ENCODE measurements at regions not wholly inside any gene's neighbourhood (a gene's known extent, or its start where the extent isn't known, plus 50 kb on each side); places are given as distances from the start of the nearest gene placed in this dataset.
"Not testable (repeated sequence)": the region's sequence is repeated elsewhere in the genome, so short reads cannot be mapped to it uniquely, and the experiment has no call there.

DNA sequence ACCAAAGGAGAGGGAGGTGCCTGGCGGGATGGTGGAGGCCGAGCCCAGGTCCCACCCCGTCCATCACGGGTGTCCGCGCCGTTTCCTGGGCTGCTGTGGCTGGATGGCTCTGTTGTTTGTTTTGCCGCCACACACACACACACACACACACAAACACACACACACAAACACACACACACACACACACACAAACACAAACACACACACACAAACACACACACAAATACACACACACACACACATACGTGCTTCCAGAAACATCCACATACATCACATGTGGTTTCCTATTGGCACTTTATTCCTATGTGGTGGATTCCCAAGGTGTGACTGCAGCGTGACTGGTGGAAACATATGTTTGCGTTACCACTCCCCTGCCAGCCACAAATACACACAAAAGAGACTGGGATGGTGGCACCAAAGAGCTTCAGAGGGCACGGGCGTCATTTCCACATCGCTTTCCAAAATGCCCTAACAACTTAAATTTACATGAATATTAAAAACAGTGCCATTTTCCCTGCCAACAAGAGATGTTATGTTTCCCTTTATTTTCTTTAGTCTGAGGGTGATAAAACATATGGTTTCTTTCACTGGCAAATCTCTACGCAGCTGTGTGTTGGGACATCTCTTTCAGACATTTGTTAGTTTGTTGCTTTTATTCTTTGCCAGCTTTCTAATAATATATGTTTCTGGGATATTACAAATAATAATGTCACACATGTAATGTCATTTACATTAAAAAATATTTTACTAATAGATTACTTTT is 356.8 kb downstream of the BRD1 start:
- FAIRE-seq, result no peak

DNA sequence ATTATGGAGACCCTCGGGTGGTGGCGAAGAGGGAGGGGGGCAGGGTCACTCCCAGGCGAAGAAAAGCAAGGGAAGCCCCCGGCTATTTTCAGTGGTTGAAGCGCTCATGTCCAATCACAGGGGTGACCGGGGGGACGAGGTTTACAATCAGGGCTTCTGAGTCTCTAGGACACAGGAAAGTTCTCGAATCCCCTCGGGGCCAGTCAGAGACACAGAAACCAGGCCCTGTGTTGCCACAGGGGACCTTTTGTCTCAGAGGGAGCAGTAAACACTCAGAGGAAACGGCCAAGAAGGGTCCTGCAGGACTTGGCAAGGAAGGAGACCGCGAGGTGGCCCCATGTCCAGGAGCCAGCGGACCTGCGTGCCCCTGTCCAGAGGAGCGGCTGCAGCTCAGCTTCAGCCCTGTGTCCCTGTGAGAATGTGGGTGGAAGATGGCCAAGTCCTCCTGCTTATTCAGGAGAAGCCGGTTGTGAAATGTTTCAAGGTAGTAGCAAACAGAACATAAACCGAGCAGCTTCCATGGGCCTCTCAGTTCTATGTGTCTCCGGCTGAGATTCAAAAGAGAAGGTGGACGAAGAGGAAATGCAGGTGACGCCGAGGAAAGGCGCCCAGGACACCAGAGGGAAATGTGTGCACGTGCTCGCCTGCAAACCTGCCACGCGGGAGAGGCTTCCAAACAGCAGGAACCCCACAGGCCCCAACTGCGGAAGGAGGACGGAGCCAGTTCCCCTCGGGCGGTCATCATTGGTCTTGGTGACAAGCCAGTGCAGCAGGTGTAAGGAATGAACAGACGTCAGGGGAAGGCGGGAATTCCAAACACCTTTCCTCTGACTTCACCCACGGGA is 357.6 kb downstream of the BRD1 start:
- no peak for FAIRE-seq

DNA sequence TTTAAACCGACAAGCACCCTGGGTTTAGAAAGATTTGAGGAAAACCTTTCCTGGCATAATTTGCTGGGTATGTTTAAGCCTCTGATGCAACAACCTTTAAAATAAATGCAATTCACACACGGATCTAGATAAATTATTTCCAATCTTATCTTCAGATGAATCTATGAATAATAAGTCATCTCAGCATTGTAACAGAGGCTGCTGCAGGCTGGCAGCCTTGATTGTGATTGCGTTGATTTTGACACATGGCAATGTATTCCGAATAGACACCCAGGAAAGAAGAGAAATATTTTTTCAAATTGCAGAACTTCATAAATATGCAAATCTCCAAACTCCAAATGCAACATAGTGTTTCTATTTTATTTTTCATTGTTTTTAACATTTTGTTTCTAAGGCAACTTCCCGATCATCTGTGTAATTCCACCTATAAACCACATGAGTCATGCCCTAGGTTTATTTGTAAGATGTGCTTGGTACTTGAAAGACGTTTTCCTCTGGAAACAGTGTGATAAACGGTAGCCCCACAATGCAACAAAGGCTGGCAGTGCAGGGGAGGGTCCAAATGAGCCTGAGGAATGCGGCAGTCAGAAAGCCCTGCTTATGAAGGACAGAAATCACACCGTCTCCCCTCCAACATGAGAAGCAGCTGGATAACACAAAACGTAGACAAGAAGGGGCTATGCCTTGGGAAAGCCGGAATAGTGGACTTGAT is 359.0 kb downstream of the BRD1 start:
- no peak for FAIRE-seq

DNA sequence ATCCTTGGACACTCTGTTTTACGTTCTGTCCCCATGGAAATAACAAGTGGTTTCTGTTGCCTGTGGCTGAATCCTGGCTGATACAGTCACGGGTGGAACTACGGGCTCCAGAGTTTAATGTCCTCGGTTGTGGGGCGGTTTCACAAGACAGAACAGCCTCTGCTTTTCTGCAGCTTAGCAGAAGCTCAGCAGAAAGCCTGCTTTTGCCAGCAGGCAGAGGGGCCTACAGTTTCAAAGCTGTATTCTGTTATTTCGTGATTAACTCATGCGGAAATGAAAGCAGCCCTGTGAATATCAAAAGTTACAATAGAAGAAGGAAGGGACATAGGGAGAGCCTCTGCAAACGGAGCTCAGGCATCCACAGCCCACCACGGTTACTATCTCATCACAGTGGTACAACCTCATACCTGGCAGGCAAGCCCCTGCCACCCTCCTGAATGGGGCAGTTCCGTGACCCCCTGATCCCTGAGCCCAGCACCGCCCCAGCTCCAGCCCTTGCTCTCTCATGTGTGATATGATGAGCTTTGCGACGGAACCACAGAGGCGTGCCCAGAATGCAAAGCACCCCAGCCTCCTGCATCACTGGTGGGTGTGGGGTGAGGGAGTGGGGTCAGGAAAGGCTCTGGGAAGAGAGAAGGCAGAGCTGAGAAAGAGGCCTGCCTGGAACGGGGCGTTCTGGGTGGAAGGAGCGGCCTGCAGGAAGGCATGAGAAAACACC is 360.6 kb downstream of the BRD1 start:
- no peak for FAIRE-seq

DNA sequence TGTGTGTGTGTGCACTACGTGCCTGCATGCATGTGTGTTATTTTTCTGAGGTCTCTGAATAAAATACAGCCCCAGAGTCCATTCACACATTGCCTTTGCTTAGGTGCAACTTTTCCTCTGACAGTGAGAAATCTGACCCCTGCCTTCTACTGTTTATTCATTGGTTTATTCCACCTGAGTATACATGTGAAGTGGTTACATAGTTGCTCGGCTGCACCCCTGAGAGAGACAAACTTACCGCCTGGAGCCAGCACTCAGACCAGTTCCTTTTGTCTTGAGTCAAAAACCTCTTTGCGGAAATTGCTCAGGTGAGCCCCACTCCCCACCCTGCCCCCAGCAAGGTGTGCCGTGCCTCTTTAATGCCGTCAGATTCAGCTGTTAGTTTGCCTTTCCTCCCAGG is 363.6 kb downstream of the BRD1 start:
- no peak for FAIRE-seq

DNA sequence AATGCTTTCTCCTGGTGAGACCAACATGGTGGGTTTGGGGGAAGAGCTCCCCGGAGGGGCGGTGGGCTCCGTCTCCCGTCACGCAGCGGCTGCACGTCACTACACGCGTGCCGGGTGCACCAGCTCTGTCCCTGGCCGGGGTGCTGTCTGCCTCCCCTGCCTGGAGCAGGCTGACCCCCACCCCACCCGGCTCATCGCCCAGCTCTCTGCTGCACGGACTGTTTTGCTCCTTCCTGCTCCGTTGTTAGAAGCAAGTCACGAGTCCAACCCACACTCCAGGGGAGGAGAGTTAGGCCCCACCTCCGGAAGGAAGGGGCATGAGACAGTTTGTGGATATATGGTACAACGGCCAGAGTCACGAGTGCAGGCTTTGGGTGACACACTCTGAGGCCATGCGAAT is 364.9 kb downstream of the BRD1 start:
- FAIRE-seq, result no peak

DNA sequence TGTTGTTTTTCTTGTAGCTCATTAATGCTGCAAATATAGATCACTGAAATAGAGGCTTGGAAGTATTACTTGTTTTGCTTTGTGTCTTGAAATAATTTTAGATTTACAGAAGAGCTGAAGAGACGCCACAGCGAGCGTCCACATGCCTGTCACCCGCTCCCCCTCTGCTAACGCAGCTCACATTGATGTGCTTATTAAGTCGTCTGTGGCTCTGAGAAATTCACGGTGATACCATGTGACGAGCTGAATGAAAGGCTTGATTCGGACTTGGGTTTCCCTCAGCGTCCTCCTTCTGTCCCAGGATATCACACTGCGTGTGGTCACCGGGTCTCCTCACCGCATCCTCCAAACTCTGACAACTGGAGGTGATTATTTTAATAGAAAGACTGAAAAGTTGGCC is 365.4 kb downstream of the BRD1 start:
- no peak for FAIRE-seq

DNA sequence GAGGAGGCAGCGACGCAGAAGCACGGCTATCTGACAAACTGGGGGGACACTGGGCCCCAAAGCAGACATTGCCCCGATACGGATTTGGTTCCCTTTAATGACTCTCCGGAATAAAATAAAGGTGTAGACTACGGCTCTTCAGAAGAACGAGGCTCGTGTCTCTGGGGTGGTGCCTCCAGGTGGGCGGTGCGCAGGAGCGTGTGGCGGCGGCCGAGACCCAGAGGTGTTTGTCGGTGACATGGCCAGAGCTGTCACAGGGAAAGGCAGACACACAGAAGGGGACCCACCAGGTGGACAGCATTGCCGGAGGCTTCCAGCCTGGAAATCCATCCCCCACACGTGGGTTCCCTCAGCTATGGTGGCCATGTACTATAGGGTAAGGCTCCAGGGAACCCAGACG is 366.0 kb downstream of the BRD1 start:
- FAIRE-seq, result no peak

DNA sequence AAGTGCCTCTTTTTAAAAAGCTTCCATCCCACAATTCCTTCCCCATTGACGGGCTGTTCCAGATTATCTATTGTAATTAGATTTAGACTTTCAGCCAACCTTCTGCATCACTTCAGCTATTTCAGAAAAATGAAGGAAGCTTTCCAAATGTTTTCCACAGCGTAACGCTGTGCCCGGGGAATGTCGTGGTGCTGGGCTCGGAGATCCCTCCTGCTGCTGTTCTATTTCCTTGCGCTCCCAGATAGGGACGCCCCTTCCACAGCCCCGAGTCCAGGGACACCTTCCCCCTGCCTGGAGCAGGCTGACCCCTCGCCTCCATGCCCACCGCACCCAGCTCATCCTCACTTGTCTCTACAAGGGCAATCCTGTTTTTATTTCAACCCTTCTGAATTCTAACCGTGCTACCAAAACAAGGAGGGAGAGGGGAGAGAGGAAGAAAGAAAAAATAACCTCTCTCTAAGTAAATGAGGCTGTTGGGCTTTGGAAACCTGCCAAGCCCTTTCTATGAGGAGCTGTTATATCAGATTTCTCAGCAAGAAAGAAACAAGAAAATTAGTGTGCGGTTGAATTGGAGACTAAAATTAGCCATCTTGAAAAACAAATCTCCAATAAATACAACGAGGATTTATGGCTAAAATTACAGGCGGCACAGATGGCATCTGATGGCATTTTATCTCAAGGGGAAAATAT is 366.9 kb downstream of the BRD1 start:
- no peak for FAIRE-seq

DNA sequence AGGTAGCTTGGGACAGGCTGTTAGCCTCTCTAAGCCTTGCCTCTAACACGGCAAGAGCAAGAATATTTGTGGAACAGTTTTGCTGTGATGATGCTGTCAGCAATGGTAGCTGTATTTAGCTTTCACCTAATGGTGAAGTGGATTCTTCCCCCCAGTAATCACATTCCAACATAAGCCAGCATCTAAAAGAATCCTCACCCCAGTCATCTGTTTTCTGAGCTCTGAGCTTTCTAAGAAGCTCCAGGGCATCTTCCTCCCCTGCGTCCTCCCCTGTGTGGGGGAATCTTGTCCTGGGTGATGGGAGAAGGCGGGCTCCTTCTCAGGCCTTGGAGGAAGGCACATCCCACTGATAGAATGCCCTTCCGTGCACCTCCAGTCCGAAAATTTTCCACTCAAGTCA is 367.6 kb downstream of the BRD1 start:
- FAIRE-seq, result no peak

DNA sequence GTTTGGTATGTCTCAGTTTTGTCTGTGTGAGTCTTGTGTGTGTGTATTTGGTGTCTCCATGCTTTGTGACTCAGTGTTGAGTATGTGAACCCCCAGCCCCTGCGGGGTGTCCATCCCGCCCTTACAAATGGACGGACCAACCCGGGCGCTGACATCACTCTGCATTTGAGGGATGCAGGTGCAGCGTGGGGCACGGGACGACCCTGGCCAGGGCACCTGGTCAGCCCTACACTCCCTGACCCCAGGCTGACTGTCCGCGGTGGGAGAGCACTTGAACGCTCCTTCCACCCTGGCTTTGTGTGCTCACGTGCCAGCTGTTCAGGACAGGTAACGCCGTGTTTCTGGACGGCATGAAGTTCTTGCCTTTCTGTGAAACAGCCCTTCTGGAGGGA is 369.0 kb downstream of the BRD1 start:
- no peak for FAIRE-seq

DNA sequence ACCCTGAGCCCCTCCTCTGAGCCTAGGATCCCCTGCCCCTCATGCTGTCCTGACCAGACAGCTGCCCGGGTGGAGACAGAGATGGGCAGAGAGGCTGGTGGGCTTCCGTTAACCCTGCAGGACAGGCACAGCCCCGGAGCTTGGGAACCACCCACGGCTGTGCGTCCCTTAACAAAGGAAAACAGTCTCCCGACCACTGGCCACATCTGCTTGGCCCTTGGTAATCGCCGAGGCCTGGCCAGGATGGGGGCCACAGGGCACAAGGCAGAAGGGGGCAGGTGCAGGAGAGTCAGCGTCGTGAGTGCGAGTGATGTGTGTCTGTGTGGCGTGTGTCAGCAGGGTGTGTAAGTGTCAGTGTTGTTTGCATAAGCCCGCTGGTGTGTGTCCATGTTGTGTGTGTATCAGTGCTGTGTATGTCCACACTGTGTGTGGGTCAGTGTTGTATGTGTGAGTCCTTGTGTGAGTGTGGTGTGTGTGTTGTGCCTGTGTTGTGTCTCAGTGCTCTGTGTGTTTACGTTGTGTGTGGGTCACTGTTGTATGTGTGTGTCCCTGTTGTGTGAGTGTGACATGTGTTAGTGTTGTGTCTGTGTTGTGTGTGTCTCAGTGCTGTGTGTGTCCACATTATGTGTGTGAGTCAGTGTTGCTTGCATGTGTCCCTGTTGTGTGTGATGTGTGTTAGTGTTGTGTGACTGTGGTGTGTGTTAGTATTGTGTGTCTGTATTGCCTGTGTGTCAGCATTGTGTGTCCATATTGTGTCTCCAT is 369.5 kb downstream of the BRD1 start:
- no peak for FAIRE-seq

DNA sequence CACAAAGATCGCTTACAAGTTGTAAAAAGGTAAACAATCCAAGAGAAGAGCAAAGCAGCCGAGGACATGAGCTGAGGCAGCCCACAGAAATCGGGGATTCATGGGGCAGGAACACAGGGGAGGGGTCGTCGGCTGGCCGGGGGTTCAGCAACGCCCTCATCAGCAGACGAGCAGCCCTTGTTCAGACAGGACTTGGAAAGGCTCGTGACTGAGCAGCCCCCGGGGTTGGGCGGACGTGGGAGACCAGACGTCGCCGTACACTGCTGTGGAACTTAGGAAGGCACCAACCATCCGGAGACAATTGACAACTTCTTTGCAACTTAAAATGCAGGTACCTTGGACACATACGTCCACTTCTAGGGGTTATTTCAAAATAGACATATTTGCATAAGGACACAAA is 370.5 kb downstream of the BRD1 start:
- no peak for FAIRE-seq

DNA sequence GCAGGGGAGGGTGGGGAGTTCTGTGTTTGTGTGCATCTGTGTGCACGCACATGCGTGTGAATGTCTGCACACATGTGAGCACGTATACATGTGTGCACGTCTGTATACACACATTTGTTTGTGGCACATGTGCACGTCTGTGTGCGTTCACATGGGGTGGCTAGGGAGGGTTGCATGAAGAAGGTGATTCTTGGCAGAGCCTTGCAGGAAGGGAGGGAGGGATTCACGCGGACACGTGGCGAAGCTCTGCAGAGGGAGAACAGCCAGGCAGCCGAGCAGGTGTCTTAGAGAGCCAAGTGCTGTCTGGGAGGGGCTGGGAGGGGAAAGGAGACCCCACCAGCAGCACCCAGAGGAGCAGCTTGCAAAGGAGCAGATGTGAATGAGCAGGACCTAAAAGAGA is 372.1 kb downstream of the BRD1 start:
- FAIRE-seq, result no peak

DNA sequence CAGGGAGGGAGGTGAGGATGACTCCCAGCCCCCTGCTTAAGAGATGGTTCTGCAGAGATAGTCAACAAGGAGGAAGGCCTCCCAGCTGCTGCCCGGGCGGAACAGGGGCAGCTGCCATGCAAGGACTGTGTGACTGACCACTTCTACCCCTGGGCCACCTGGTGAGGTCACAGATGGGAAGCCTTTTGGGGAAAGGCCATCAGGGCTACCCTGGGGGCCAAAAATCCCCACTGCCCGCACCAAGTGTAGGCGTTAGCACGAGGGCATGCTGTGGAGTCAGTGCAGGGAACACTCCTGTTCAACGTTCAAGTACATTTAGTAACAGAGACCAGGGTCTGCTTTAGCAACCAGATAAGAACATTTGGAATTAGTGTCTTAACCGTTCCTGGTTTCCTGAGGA is 372.9 kb downstream of the BRD1 start:
- FAIRE-seq, result no peak

DNA sequence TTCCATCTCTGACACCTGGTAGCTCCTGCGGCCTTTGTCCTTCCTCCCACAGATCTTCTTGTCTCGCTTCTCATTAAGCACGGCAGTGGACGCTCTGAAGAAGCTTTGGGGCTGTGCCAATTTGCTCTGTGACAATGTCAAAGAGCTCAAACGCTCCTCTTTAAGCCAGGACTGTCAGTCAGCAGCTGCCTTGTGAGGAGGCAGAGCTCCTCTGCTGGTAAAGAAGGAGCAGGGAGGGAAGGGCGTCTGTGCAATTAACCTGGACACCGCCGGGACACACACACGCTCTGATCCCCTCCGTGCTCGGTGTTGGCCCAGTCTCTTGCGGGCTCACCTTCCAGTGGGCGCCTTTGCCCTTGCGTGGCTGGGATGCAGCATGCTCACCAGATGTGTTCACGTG is 373.9 kb downstream of the BRD1 start:
- no peak for FAIRE-seq

DNA sequence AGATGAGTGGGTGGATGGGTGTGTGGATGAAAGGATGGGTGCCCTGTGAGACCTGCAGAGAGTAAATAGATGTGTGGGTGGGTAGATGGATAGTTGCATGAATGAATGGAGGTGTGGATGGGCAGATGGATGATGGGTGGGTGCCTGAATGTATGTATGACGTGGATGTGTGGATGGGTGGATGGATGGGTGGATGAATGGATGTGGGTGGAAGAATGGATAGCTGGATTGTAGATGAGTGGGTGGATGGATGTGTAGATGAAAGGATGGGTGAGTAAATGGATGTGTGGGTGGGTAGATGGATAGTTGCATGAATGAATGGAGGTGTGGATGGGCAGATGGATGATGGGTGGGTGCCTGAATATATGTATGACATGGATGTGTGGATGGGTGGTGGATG is 374.7 kb downstream of the BRD1 start:
- FAIRE-seq, result not testable (repeated sequence)

DNA sequence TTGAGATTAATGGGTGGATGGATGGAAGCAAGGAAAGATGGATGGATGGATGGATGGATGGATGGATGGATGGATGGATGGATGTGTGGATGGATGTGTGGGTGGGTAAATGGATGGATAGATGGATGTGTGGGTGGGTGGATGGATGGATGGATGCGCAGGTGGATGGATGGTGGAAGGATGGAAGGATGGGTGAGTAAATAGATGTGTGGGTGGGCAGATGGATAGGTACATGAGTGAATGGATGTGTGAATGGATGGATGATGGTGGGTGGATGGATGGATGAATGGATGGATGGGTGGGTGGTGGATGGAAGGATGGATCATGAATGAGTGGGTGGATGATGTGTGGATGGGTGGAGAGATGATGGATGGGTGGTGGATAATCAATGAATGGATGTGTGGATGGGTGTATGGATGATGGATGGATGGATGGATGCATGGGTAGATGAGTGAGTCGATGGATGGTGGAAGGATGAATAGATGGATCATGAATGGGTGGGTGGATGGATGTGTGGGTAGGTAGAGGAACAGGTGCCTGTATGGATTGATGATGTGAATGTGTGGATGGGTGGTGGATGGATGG is 375.2 kb downstream of the BRD1 start:
- FAIRE-seq, result no peak

DNA sequence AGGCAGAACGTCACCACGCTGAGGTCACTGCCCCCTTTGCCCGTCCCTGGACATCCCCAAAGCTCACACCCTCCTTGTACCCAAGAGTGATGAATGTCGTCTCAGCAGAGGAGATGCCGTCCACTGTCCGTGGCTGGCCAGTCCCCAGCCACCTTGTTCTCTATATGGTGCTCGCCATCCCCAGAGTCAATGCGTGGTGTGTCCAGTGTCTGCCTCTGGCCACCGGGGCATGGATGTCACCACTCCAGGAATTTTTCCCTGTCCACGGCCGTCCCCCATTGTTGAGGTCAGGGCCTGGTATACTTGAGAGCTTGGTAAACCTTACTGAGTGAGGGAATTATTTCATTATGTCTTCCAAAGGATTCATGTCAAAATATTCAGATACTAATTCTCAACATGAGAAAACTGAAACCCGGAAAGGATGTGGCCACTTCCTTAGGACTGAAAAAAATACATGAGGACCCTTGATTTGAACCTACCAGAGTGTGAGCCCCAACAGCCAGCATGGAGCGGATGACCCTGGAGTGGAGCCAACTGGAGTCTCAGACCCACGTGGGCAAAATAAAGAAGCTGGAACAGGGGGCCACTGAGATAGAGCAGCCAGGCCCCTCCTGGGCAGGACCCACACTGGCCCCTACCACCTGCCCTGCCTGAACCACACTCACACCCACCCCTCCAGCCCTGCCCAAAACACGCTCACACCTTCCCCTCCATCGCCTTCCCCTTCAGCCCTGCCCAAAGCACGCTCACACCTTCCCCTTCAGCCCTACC is 376.4 kb downstream of the BRD1 start:
- FAIRE-seq, result no peak

DNA sequence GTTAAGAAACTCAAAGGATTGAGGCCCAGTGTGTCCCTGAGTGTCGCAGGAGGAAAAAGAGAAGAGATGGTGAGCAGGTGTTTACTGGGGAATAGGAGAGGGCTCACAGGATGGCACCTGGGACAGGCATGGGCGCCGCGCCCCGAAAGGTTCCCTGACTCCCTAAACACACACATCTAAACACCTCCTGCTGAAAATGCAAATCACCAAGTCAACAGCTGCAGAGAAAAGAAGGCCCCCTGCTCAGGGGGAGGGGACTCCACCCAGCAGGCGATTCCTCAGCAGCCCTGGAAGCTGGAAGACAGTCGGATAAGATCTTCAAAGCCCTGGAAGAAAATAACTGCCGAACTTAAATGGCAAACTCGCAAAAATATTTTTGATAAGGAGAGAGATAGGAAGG is 377.2 kb downstream of the BRD1 start:
- no peak for FAIRE-seq
